Activated CD8-positive, alpha-beta memory T cell treated with anti-CD3 and anti-CD28 coated beads, Interleukin-2, amount 50 U/mL, for 48 hours (primary cell): ENCODE measurements at regions not wholly inside any gene's neighbourhood (a gene's known extent, or its start where the extent isn't known, plus 50 kb on each side); places are given as distances from the start of the nearest gene placed in this dataset.
"Not testable (repeated sequence)": the region's sequence is repeated elsewhere in the genome, so short reads cannot be mapped to it uniquely, and the experiment has no call there.

Experiments
- DNase-seq: peaks from one replicate; pipeline ENCODE4 v3.0.0-alpha.2; 2020

DNA sequence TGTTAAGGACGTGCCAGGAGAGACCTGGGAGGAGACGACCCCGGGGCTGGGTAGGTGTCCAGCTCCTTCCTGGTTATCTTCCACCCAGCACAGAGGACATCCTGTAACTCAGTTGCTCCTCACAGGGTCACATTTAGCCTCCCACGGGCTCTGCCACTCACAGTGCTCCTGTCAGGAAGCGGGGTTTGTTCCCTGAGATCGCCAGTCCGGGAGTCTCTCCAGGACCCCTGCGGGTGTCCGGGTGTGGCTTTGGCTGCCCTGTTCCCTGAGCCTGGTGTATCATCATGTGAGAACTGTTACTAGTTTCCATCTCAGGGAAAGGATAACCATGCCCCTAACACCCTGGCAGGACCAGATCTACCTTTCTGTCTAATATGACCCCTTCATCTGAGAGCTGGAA, 158.2 kb upstream of the RUNX1 start:
- DNase-seq = no peak

DNA sequence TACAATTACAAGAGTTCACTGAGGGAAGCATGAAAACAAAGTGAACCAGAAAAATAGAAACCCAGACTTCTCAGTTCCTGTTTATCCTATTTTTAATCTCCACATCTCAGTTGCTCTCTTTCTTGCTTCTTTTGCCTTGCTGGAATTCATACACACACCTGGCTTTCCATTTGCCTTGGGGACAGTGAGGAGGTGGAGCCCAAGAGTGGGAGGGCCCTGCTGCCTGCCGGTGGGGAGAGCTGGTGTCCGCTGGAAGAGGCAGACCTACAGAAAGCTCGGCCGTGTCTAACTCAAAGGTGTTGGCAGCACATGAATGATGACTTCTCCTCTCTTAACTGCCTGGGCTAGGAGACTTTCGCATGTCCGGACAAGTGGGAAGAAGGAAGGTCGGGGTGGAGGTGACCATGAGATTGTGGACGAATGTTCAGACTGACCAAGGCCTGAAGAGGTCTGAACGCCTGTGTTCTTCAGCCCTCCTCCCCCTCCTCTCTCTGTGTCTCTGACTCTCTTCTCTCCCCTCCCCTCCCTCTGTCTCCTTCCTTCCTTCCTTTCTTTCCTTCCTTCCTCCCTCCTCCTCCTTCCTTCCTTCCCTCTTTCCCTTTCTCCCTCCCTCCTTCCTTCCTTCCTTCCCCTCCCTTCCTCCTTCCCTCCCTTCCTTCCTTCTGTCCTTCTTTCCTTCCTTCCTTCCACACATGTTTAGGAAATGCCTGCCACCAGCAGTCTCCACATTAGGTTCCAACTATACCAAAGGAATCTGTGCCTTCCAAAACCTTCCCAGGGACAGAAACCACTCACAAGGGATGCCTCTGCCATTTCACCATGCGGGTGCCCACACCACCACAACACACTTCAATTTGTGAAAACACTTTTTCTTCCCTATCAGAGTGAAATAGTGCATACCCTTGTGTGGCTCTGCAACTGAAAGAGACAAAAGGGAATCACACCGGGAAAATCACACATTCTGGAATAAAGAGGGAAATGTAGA, 157.3 kb upstream of the RUNX1 start:
- no peak for DNase-seq

DNA sequence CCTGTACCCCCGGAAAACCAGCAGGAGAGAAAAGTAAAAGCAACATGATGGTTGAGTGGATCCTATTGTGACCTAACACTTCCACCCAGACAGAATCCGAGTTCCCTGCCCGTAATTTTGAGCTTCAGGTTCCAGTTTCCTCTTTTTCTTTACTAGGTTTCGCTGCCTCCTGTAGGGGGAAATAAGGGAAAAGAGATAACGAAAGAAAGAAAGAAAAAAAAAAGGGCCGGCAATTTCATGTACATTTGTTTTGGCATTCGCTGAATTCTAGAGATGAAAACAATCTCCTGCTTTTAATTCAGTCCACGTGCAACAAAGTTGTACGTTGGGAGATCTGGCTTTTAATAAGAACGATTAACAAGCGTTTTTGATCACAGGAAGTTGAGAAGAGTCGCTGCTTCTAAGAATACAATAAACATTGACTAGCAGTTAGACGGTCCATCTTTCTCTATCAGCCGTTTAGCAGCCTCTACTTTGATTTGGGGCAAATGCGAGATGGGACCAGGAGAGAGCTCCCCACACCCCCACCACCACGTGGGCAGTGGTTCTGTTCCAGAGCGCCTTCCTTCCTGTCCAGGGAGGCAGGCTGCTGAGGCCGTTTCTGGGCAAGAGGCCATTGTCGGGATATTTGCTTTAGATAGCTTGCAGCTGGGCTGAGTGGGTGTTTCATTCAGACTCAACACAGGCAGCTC, 155.9 kb upstream of the RUNX1 start:
- DNase-seq = peak; percentile 69

DNA sequence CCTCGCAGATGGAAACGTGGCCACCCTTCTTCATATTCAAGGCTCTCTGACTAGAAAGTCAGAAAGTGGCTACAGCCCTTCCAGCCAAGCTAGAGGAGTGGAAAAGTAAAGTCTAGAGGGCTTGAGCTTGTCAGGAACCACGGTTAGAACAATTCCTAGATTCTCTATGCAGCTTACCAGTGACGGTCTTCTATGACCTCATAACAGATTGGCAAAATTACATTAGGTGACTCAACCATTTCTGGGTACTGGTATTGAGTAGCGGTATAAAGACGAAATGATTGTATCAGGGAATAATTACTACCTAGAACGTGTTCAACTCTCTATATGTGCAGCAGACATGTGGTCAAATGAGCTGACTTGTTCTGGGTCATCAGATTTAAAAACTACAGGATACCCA, 155.0 kb upstream of the RUNX1 start:
- no peak for DNase-seq

DNA sequence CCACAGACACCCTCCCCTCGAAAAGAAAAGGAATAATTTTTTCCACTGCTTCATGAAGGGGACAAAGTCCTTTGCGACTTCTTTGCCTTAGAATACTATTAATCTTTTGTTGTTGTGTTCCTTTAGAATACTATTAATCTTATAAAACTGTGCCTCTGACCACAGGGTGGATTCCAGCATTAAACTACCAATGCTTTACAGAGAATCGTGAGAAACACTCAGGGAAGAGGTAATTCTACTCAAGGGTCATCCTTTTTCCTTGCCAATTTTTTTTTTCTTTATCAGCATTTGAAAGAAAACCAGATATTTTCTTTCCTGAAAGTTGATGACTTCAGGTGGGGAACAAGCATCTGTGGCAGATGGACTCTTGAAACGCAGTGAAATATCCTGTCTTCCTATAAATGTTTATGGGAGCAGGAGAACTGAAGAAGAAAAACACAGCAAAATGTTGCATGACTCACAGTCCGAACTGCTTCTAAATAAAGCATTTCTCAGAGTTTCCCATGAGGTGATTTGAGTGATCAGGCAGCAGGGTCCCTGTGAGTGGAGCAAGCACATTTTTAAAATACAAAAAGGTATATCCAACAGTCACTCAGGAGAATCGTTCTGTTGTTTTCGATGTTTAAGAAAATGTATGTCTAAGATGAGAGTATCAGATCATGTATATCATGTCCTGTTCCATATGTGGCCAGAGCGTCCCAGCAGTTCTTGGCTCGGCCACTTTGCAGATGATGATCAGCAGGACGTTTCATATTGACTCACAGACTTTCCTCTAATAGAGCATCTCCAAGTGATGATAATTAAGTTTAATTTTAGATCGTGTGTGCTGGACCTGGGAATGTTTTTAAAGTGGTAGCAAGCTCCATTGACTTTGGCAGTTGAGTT, 154.2 kb upstream of the RUNX1 start:
- no peak for DNase-seq

DNA sequence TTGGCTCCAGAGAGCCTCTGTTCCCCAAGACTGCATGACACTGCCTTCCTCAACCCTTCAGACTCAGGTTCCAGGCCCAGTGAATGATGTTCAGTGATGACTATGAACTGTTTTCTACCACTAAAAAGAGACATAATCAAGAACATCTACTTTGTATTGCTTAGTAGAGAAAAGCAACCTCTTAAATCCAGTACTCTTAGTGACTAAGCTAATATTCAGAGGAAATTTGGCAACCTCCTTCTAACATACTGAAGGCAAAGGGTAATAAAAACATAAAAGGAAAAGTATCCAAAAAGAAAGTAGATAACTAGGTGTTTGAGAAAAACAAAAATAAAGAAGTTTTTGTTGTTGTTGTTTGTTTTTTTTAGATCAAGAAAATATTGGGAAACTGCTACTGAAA, 153.3 kb upstream of the RUNX1 start:
- no peak for DNase-seq

DNA sequence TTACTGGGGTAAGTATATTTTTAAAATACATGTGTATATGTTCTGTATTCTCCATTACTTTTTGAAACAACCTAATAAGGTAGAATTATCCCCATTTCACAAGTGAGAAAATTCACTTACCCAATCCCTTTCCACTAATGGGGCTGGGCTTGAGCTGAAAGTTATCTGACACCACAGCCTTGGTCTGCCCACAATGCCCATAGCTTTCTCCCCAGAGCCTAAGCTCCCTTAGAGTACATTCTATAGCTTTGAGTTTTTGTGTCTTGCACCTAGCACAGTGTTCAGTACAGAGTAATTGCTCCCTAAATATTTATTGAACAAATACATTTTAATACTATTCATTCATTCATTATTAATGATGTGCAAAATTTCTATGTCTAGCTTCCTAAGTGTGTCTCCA, 152.7 kb upstream of the RUNX1 start:
- no peak for DNase-seq

DNA sequence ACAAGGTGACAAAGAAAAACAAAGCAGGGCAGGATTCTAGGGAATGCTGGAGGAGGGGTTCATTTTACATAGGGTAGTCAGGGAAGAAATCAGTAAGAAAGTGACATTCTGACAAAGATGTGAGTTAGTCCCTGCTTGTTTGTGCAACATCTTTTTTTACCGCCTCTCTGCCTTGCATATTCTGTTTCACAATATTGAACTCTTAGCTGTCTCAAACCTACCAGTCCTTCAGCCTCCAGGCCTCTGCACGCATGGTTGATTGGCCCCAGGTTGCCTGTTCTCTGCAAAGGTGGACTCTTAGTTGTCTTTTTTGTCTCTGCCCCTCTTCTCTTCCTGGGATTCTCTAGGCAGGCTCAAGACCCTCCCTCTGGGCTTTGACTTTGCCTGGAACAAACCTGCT, 152.2 kb upstream of the RUNX1 start:
- no peak for DNase-seq

DNA sequence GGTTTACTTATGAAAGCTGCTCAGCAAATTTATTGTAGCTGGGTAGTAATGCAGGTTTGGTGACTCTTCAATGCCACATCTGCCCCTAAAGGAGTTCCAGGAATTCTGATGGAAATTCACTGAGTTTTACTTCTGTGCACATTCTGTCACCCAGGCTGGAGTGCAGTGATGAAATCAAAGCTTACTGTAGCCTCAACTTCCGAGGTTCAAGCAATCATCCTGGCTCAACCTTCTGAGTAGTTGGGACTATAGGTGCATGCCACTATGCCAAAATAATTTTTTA, 150.6 kb upstream of the RUNX1 start:
- DNase-seq = no peak

DNA sequence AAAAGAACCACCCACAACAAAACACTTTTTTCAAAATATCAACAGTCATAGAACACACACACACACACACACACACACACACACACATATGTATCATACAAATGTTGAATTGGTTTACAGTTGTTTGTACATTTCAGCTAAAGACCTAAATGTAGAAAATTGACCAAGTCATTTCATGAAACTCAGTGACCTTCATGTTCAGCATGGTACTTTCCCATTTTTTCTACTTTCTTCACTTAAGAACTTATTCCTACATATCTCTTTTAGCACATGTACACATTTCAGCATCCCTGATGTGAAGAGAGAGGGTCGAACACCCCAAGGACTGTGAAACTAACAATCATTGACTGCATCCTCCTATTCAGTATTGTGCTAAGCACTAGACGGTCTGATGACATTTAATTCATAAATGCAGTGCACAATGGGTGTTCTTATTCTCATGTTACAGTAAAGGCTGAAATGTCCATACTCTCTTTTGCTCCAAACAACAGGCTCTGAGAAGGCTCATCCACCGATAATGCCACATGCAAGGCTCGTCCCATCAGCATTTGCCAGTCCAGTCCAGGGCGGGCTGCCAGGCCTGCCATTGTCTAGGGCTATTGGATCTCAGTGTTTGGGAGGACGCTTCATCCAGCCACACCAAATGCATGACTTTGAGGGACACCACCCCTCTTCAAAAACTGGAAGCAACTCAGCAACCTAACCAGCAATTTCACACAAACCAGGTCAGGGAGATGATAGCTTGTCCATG, 150.1 kb upstream of the RUNX1 start:
- no peak for DNase-seq

DNA sequence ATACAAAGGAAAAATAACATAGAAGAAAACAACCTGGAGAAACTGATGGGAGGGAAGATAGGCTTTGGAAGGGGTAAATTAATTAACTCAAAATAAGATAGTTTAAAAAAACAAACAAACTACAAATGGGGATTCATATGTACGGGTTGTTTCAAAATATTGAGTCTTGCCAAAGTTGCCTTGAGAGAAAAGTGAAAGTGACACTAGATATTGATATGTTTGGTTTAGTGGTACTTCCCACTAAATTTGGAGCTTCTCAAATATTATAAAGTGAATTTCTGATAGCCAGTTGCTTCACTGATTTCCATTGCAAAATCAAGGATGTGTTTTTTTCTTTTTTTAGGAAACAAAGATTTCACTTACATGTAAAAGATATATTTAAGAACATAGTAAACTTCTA, 149.5 kb upstream of the RUNX1 start:
- DNase-seq = no peak

DNA sequence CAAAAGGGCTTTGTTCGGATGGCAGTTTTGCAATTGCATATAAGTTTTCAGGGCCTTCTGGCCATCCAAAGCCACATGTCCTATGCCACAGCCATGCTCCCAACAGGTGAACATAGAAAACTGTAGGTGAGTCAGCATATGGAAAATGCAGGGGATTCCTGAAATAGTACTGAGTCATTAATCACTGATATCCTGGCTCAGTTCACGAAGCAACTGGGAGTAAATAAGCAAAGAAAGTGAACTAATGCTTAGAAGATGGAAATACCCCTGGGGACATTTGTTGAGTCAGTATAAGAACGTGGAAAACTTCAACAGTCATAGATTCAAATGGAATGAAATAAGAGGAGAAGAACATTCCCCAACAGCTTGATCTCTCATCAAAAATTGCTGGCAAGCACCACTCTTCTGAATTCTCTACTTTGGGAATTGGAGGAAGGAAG, 148.9 kb upstream of the RUNX1 start:
- DNase-seq = no peak

DNA sequence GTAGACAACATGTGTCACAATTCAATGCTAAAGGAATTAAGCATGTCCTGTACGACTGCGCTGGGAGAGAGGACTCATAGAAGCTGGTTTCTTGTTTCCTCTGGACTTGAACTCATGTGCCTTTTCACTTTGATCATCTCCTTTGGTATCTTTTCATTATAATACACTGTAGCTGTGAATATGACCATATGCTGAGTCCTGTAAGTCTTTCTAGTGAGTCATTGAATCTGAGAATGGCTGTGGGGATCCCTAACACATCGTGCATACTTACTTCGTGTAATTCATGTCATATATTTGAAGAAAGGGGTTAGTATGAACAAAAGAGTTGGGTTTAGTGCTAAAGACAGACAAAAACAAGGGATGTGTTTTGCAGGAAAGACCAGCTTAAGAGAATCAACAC, 148.1 kb upstream of the RUNX1 start:
- no peak for DNase-seq

DNA sequence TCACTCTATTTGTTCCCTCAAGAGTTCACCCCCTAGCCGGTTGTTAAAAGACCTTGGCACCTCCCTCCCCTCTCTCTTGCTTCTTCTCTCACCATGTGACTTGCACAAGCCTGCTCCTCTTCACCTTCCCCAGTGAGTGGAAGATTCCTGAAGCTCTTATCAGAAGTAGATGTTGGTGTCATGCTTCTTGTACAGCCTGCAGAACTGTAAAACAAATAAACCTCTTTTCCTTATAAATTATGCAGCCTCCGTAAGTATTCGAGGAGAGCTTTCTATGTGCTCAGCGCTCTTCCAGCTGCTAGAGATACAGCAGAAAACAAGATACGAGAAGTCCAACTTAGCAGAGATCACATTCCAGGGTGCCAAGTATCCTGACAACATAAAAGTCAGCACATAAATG, 147.0 kb upstream of the RUNX1 start:
- DNase-seq = no peak

DNA sequence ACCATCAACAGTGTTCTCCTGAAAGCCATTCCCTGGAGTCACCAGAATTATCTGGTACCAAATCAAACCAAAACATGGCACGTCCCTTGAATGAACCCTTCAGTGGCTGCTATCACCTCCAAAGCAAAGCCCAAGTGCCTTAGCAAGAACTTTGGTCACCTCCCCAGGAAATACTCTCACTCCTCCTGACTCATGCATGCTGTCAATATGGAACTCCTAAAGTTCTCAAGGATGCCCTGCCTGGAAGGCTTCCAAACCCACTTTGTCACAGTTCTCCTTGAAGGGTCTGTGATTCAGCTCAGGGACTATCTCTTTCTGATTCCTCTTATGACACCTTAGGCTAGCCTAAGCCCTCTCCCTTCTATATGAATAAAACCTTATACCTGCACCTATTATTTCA, 146.1 kb upstream of the RUNX1 start:
- no peak for DNase-seq

DNA sequence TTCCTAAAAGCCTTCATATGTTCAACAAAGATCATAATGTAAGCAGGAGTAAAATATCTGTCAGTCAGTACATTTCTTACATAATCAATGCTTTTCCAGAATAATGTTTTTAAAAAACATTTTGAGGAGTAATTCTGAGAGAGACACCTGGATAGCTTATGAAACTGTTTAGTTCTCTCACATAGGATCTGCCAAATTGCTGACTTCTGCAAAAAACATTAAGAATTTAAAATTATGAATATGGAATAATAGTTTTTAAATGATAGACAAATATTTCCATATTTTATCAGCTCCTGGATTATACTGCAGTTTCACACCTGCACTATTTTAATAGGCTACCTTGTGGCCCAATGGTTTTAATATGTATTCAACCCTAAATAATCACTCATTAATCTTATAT, 142.7 kb upstream of the RUNX1 start:
- no peak for DNase-seq

DNA sequence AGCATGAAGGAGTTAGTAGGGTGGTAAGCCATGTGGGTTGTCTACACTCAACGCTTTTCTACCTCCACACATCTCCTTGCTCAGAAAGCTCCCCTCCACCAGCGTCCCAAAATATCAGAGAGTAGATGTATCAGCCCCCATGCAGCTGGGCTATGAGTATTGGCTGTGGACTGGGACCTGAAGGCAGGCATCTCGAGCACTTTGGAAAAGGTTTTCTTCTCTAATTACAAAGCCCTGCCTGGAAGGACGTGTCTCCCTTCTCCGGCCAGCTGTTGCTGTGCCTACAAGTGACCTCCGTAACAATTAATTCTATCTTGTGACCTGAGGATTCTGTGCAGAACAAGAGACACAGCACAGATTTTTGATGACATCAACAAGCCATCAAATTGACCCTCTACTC, 142.0 kb upstream of the RUNX1 start:
- no peak for DNase-seq

DNA sequence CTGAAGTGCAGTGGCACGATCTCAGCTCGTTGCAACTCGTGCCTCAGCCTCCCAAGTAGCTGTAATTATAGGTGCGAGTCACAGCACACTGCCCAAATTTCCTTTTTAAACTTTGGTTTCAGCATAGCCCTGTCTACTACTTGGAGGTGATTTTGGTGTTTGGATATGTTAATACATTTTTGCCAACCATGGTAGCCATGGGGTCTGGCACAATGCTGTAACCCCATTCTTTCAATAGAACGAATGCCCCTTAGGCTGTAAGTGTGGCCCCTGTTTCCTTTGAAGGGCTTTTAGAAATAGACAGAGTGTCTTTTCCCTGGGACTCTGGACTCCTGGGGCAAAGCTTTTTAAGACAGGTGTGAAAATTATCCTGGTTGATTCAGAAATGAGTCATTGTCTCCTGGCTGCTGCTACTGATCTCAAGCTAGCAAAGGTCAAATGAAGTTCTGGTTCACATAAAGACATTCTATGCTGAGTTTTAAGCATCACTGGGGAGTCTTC, 141.1 kb upstream of the RUNX1 start:
- no peak for DNase-seq

DNA sequence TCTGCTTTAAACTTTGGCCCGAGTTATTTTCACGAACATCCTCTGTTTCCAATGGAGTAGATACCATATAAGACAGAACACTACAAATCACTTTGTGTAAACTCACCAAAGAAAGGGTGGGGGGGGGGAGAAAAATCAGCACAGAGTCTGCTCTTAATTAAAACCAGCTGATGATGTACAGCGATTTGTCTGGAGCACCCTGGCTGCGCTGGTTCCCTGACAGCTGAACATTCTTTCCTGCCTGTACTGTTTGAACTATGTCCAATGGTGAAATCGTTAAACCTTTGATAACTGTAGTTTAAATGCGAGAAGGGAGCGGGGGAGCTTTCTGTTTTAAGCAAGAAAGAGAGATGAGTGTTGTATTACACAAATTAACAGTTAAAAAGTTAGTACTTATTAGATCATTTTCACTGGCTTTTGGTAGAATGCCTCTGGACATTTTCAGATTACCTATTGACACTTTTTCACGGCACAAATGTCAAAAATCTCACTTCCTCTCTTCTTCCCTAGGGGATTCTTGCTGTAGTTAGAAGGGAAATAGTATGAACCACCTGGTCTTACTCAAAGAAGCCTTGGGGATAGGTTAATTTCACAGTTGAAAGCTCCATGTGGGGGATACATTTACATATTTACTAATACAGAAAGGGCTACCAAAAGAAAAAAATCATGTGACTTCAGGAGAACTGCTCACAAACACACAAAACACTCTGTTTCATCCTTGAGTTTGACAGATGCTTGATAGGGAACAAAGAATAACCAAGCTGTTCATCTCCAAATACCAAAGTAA, 140.2 kb upstream of the RUNX1 start:
- DNase-seq = no peak

DNA sequence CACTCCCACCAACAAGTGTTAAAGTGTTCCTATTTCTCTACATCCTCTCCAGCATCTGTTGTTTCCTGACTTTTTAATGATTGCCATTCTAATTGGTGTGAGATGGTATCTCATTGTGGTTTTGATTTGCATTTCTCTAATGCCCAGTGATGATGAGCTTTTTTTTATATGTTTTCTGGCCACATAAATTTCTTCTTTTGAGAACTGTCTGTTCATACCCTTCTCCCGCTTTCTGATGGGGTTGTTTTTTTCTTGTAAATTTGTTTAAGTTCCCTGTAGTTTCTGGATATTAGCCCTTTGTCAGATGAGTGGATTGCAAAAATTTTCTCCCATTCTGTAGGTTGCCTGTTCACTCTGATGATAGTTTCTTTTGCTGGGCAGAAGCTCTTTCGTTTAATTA, 134.3 kb upstream of the RUNX1 start:
- not testable (repeated sequence) for DNase-seq

DNA sequence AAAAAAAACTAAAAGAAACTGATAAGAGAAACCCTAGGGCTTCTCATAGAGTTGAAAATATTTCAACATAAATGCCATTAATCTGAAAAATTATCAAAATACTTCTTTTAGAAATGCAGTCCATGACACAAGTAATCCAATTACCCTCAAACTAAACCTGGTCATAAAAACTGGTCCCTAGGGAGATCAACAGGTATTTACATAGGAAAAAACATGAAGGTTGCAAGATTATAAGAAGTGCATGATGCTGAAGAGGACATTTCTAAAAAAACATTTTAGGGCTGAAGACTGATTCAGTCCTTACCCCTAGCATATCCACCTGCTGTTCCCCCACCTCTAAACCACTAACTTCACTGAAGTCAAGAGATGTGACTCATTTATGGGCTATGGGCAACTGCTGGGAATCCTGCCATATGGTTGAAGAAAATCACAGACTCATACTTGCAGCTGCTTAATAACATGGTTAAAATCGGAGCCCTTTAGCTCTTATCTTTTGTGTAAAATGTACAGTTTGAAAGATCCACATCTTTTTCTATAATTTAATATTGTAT, 131.0 kb upstream of the RUNX1 start:
- no peak for DNase-seq
